Ishikawa (cell line): ENCODE measurements at regions not wholly inside any gene's neighbourhood (a gene's known extent, or its start where the extent isn't known, plus 50 kb on each side); places are given as distances from the start of the nearest gene placed in this dataset.

Experiments used
- CREB1 ChIP-seq: IDR thresholded peaks from 2 replicates; pipeline ENCODE4 v1.6.1; 2012; ENCODE audit warnings: low read depth
- EP300 ChIP-seq: IDR thresholded peaks from 2 replicates; pipeline ENCODE4 v1.6.1; 2012; ENCODE audit warnings: borderline replicate concordance
- RAD21 ChIP-seq: IDR thresholded peaks from 2 replicates; pipeline ENCODE4 v1.6.1; 2012; ENCODE audit warnings: low read depth
- TF ChIP-seq, protein P1 (sequence below): IDR thresholded peaks from 2 replicates; pipeline ENCODE4 v1.6.1; 2012

GRCh38 chr7:35869810-35870209 is 69.0 kb downstream of the SEPTIN7 start:
- TF ChIP-seq RAD21 (no peak), EP300 (no peak), CREB1 (no peak)
- TF ChIP-seq, protein P1, sequence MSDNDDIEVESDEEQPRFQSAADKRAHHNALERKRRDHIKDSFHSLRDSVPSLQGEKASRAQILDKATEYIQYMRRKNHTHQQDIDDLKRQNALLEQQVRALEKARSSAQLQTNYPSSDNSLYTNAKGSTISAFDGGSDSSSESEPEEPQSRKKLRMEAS: no peak
